Smooth muscle cell (in vitro differentiated cells): ENCODE measurements at regions not wholly inside any gene's neighbourhood (a gene's known extent, or its start where the extent isn't known, plus 50 kb on each side); places are given as distances from the start of the nearest gene placed in this dataset.

Source experiments
- DNase-seq: peaks from one replicate; lab custom pipeline; 2025; ENCODE audit not compliant: unreplicated experiment; lab: John Stamatoyannopoulos, UW
- H2AFZ ChIP-seq: fragments of 200-600 bp; sonication (generic); 2 replicates; pipeline ENCODE4 v1.6.0; 2016; ENCODE audit warnings: antibody characterized with exemption, low read depth, mild to moderate bottlenecking
- H3F3A ChIP-seq: fragments of 200-600 bp; sonication (generic); 2 replicates; pipeline ENCODE4 v1.6.0; 2017; ENCODE audit warnings: antibody characterized with exemption, low read depth
- H3K27ac ChIP-seq: fragments of 200-600 bp; sonication (generic); 2 replicates; pipeline ENCODE4 v1.5.1; 2016; ENCODE audit warnings: low read depth, mild to moderate bottlenecking
- H3K27me3 ChIP-seq: fragments of 200-600 bp; sonication (generic); 2 replicates; pipeline ENCODE4 v1.6.1; 2016; ENCODE audit warnings: low read depth, mild to moderate bottlenecking
- H3K36me3 ChIP-seq: fragments of 200-600 bp; sonication (generic); 2 replicates; pipeline ENCODE4 v1.5.1; 2016; ENCODE audit warnings: low read depth
- H3K4me1 ChIP-seq: fragments of 200-600 bp; sonication (generic); 2 replicates; pipeline ENCODE4 v1.5.1; 2016; ENCODE audit warnings: low read depth
- H3K4me2 ChIP-seq: fragments of 200-600 bp; sonication (generic); 2 replicates; pipeline ENCODE4 v1.6.0; 2016; ENCODE audit warnings: mild to moderate bottlenecking
- H3K4me3 ChIP-seq: fragments of 200-600 bp; sonication (generic); 2 replicates; pipeline ENCODE4 v1.5.1; 2016; ENCODE audit warnings: mild to moderate bottlenecking
- H3K79me2 ChIP-seq: fragments of 200-600 bp; sonication (generic); 2 replicates; pipeline ENCODE4 v1.6.0; 2016; ENCODE audit warnings: low read depth, mild to moderate bottlenecking
- H3K9ac ChIP-seq: fragments of 200-600 bp; sonication (generic); 2 replicates; pipeline ENCODE4 v1.6.0; 2016; ENCODE audit warnings: low read depth
- H3K9me3 ChIP-seq: fragments of 200-600 bp; sonication (generic); replicated peaks from 2 replicates; pipeline ENCODE4 v1.5.1; 2016; ENCODE audit warnings: low read depth
- H4K20me1 ChIP-seq: fragments of 200-600 bp; sonication (generic); 2 replicates; pipeline ENCODE4 v1.6.0; 2016; ENCODE audit warnings: low read depth
- WGBS: methylation state at CpG from one replicate; pipeline ENCODE4 v1.1.7; 2016; ENCODE audit warnings: low lambda C conversion rate; 5-methylcytosine and 5-hydroxymethylcytosine counted together
- TF ChIP-seq, protein P1 (sequence below): fragments of 200-600 bp; sonication (generic); IDR thresholded peaks from 2 replicates; pipeline ENCODE4 v1.5.1; 2017; ENCODE audit warnings: borderline replicate concordance, mild to moderate bottlenecking, antibody characterized with exemption; ENCODE audit not compliant: insufficient read depth, poor library complexity, severe bottlenecking

DNA sequence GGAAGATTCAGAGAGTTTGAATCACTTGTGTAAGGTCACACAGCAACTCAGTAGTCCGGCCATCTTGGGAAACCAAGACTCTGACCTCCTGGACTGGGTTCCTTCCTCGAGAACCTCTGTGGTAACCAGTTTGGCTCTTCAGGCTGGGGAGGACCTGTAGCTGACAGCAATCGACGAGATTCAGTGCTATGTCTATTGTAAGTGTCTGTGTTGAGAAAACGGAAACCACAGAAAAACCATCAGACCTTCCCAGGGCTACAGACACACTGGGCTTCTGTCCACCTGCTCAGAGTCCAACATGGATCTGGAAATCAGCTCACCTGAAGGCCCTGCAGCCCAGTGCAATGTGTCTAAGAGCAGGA lies 403.7 kb downstream of the RPS24 start:
- no peaks in the 10 kb centered on the region for H3K36me3 ChIP-seq
- no peak for DNase-seq
- no peak overlapping the region for H2AFZ ChIP-seq
- H3K27me3 ChIP-seq = no peaks in the 10 kb centered on the region
- no peaks in the 10 kb centered on the region for H4K20me1 ChIP-seq
- H3K9me3 ChIP-seq = no peaks in the 10 kb centered on the region
- no peaks in the 10 kb centered on the region for H3F3A ChIP-seq
- no peak overlapping the region for H3K4me3 ChIP-seq
- H3K79me2 ChIP-seq = no peaks in the 10 kb centered on the region
- TF ChIP-seq, protein P1, sequence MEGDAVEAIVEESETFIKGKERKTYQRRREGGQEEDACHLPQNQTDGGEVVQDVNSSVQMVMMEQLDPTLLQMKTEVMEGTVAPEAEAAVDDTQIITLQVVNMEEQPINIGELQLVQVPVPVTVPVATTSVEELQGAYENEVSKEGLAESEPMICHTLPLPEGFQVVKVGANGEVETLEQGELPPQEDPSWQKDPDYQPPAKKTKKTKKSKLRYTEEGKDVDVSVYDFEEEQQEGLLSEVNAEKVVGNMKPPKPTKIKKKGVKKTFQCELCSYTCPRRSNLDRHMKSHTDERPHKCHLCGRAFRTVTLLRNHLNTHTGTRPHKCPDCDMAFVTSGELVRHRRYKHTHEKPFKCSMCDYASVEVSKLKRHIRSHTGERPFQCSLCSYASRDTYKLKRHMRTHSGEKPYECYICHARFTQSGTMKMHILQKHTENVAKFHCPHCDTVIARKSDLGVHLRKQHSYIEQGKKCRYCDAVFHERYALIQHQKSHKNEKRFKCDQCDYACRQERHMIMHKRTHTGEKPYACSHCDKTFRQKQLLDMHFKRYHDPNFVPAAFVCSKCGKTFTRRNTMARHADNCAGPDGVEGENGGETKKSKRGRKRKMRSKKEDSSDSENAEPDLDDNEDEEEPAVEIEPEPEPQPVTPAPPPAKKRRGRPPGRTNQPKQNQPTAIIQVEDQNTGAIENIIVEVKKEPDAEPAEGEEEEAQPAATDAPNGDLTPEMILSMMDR = no peak
- H3K4me1 ChIP-seq = peaks cover 23% of the 10 kb centered on the region
- H3K4me2 ChIP-seq = no peak overlapping the region
- no peak overlapping the region for H3K27ac ChIP-seq
- WGBS = 88% methylated on average over 5 of the region's 5 CpGs
- no peak overlapping the region for H3K9ac ChIP-seq

DNA sequence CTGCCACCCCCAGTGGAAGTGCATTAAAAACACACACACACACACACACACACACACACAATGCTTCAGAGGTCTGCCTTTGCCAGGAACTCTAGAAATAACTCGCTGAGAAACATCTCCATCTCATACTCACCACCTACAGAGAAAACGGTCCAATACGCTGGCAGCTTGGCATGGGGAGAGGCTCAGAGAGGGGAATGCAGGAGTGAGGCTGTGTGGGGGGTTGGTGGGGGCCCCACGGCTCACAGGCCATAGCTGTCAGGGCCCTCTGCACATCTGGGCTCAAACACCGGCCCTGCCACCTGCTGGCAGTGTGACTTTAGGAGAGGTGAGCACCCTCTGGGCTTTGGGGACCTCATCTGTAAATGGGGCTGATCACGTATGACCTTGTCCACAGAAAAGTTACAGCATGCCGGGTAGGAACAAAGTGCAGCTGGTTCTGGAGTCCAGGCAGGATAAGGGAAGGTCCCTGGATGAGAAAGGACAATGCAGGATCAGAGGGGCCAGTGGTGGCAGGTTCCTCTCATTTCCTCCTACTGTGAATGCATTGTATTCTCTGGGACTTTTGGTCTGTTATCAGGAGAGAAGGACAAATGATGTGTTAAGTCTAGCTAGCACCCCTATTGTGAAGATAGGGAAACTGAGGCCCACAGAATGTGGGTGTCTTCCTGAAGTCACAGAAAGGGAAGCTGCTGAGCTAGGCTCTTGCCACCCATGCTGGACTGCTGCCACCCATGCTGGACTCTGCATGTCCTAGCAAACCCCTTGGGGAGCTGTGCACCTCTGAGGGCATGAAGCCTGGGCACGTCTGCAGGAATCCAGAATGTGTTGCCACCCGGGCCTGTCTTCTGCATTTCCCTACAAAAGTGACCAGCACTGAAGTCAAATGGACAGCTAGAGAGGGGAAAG lies 404.6 kb downstream of the RPS24 start:
- H3K79me2 ChIP-seq = no peaks in the 10 kb centered on the region
- H3K27me3 ChIP-seq = no peaks in the 10 kb centered on the region
- H3K36me3 ChIP-seq = no peaks in the 10 kb centered on the region
- no peak for DNase-seq
- peaks cover 18% of the 10 kb centered on the region for H3K4me1 ChIP-seq
- H3K27ac ChIP-seq = no peak overlapping the region
- H2AFZ ChIP-seq = no peak overlapping the region
- no peak overlapping the region for H3K4me2 ChIP-seq
- H4K20me1 ChIP-seq = no peaks in the 10 kb centered on the region
- H3K9ac ChIP-seq = no peak overlapping the region
- no peak overlapping the region for H3K4me3 ChIP-seq
- 89% methylated on average over 9 of the region's 9 CpGs for WGBS
- no peaks in the 10 kb centered on the region for H3K9me3 ChIP-seq
- TF ChIP-seq, protein P1 = no peak
- H3F3A ChIP-seq = no peaks in the 10 kb centered on the region

DNA sequence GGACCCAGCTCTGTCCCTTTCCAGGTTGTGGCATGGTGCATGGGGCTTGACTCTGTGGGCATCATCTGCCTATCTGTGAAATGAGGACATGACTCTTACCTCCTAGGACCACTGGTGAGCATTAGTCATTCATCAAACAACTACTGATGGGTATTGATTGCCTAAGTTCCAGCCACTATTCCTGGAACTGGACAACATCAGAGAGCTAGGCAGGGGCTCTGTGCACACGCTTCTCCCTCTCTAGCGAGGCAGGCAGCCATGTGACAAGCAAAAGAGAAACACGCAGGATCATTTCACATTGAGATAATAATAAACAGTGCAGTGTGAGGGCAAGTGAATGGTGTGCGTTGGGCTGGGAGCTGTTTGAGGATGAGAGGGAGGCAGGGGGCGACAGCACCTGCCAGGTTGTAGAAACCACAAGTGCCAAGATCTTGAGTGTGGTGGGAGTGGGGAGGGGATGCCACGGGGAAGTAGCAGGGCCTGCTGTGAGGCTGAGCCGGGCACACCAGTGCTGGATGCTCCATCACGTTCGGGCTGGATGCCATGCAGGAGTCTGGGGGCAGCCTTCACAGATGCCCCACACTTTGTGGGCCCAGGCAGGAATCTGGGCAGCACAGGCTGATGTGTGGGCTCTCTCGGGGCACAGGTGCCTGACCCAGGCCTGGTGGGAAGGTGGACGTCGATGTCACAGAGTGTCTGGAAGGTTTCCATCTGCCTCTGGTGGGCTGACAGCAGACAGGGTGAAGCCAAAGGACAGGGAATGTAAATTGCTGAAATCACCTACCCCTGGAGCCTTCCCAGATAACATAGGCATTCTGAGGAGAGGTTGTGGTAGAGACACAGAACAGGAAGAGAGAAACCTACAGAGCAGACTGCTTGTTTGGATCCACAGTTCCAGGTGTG lies 405.5 kb downstream of the RPS24 start:
- DNase-seq = no peak
- no peaks in the 10 kb centered on the region for H3K9me3 ChIP-seq
- 83% methylated on average over 12 of the region's 12 CpGs for WGBS
- H3K4me3 ChIP-seq = no peak overlapping the region
- H2AFZ ChIP-seq = no peak overlapping the region
- H3K9ac ChIP-seq = no peak overlapping the region
- H3K4me1 ChIP-seq = peaks cover 18% of the 10 kb centered on the region
- H3K4me2 ChIP-seq = no peak overlapping the region
- H3K27ac ChIP-seq = no peak overlapping the region
- no peaks in the 10 kb centered on the region for H3K36me3 ChIP-seq
- H3K79me2 ChIP-seq = no peaks in the 10 kb centered on the region
- H3F3A ChIP-seq = no peaks in the 10 kb centered on the region
- H3K27me3 ChIP-seq = no peaks in the 10 kb centered on the region
- no peaks in the 10 kb centered on the region for H4K20me1 ChIP-seq
- TF ChIP-seq, protein P1 = no peak
